ENCODE measurements at regions not wholly inside any gene's neighbourhood (a gene's known extent, or its start where the extent isn't known, plus 50 kb on each side); places are given as distances from the start of the nearest gene placed in this dataset.

GRCh38 chr14:49016381-49016780 is 569.8 kb downstream of the RPS29 start:
- DNase-seq (ENCODE audit: low spot score): no peak

GRCh38 chr14:49014476-49014875 is 571.7 kb downstream of the RPS29 start:
- peak; percentile 1 for DNase-seq (ENCODE audit: low spot score)

DNA sequence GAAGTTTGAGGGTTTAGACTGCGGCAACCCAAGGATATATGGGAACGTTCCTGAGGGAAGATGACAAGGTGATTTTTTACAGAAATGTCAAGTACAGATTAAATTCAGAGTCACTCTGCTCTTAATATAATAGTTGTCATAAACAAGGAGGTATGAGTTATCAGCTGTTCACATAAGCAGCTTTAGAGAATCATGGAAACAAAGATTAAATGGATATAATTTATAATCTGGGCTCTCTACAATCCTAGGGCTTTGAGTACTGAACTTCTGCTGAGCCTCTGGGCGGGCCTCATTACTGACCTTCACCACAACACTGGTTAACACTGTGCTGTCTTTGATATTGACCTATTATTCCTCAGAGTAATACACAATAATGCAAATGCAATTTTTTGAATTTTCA is 577.8 kb downstream of the RPS29 start:
- no peak for DNase-seq (ENCODE audit: low spot score)

- no peak for DNase-seq (ENCODE audit: low spot score)
Measured at GRCh38 chr14:48991141-48991540, 595.0 kb downstream of the RPS29 start.

- DNase-seq (ENCODE audit: low spot score): no peak
Measured at GRCh38 chr14:48983351-48983888, 602.8 kb downstream of the RPS29 start.

GRCh38 chr14:48974994-48975393 is 611.2 kb downstream of the RPS29 start:
- no peak for DNase-seq (ENCODE audit: low spot score)

GRCh38 chr14:48973151-48973550 is 613.0 kb downstream of the RPS29 start:
- DNase-seq (ENCODE audit: low spot score): no peak

- DNase-seq (ENCODE audit: low spot score): no peak
Measured at GRCh38 chr14:48970943-48971342, 615.2 kb downstream of the RPS29 start.

GRCh38 chr14:48967419-48967818 is 618.8 kb downstream of the RPS29 start:
- DNase-seq (ENCODE audit: low spot score): no peak

GRCh38 chr14:48963231-48963790 is 622.9 kb downstream of the RPS29 start:
- DNase-seq (ENCODE audit: low spot score): peak; percentile 16

GRCh38 chr14:48957486-48957885 is 628.7 kb downstream of the RPS29 start:
- DNase-seq (ENCODE audit: low spot score): no peak

GRCh38 chr14:48955857-48956256 is 630.3 kb downstream of the RPS29 start:
- DNase-seq (ENCODE audit: low spot score): no peak

DNA sequence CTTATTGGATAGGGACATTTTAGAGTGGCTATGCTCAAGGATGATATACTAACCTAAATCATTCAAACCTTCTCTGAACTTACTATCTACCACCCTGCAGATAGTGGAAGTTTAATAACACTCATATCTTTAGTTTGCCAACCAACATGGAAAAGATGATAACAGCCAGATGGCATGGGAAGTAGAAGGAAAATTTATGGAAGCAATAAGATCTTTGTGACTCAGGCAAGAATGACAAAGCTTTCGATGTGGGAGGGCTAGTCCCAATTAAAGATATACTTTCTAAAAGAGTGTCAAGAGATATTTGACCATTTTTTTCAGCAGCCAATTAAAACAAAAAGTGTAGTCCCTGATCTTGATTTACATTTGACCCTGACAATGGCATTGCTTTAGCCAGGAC is 631.7 kb downstream of the RPS29 start:
- no peak for DNase-seq (ENCODE audit: low spot score)

DNA sequence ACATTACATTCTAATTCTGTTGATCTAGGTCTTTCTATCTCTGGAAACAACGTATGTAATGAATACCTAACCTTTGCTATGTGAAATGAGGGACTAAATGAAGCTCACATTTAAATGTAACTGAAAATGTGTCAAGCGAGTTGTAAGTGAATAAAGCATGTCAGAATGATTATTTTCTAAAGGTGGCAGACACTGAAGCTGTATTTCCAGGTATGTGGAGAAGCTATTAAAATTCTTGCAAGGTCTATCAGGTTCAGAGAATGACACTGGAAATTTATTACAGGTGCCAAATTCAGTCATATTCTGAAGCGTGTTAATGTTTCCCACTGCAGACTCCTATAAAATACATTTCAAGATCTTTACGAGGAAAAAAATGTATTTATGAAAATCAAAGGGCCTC is 641.4 kb downstream of the RPS29 start:
- DNase-seq (ENCODE audit: low spot score): no peak

GRCh38 chr14:48943913-48944312 is 642.3 kb downstream of the RPS29 start:
- no peak for DNase-seq (ENCODE audit: low spot score)

DNA sequence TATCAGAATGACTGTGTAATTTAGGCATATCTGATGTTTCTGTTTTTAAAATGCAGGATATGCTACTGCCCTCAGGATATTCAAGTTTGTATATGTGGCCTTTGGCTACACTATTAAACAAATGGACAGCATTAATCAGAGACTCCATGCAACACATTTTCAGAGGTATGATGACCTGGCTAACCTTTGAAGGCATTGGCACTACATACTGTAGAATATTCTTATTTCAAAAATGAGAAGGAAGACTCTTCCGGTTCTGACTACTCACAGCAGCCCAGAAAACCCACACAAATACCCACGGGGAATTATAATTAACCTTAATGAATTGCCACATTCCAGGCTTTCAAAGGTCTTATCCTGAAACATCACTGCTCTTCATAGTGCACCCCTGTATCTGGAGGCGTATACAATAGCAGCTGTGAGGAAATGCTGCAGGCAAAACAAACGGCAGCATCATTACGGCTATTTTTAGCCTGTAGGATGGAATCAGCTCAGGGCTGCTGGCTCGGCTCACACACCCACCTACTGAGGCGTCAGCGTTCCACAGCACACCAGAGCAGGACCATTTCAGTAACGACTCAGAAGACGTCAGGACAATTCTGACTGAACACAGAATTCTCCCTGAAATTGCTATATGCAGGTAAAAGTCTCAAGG is 648.5 kb downstream of the RPS29 start:
- no peak for DNase-seq (ENCODE audit: low spot score)

- no peak for DNase-seq (ENCODE audit: low spot score)
Measured at GRCh38 chr14:48936849-48937248, 649.3 kb downstream of the RPS29 start.

DNA sequence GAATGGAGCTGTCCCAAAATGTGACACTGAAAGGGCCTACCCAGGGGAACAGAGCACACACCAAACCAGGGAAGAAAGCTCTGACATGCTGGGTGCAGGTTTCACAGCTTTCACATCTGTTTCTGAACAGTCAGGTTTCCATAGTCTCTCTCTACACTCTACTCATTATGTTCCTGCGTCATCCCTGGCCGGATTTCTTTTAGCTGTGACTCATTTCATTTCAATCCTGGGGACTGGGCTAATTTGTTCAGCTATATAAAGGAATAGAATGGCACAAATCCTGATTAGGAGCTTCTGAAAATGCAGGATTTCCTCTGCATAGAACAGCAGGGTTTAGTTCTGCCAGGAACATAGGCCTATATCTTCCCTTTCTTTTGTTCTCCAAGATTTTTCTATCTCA is 649.8 kb downstream of the RPS29 start:
- no peak for DNase-seq (ENCODE audit: low spot score)

DNA sequence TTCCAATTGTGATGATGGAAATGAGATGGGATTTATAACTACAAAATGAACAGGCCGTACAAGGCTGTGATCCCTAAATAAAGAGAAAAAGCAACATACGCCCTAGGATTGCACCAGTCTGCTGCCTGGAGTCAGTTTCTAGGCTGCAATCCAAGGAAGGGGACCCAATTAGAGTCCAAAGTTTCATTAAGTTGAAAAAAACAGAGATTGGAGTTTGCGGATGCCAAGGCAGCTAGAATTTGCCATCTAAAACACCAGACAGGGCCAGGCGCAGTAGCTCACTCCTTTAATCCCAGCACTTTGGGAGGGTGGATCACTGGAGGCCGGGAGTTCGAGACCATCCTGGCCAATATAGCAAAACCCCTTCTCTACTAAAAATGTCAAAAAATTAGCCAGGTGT is 661.0 kb downstream of the RPS29 start:
- DNase-seq (ENCODE audit: low spot score): no peak

DNA sequence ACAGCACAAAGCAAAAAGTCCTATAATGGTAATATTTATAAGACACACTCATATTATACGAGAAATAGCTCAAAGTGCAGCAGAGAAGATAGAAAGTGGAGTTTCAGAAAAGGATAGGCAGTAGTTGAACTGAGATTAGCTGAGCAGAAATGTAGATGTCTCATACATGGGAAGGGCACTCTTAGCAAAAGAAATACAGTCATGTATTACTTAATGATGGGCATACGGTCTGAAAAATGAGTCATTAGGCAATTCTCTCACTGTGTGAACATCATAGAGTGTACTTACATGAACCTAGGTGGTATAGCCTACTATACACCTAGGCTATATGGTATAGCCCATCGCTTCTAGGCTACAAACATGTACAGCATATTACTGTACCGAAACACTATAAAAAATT is 671.3 kb downstream of the RPS29 start:
- no peak for DNase-seq (ENCODE audit: low spot score)

GRCh38 chr14:48914382-48914781 is 671.8 kb downstream of the RPS29 start:
- DNase-seq (ENCODE audit: low spot score): peak; percentile 1

GRCh38 chr14:48900565-48900964 is 685.6 kb downstream of the RPS29 start:
- DNase-seq (ENCODE audit: low spot score): no peak

- no peak for DNase-seq (ENCODE audit: low spot score)
Measured at GRCh38 chr14:48890333-48890732, 695.8 kb downstream of the RPS29 start.

GRCh38 chr14:48876806-48877340 is 709.3 kb downstream of the RPS29 start:
- no peak for DNase-seq (ENCODE audit: low spot score)

Data from HuH-7 (cell line).